Activated CD4-positive, alpha-beta memory T cell treated with anti-CD3 and anti-CD28 coated beads, Interleukin-2, amount 10 ng/mL, durations not matched to agents 7 days and 5 days (primary cell): ENCODE measurements at regions not wholly inside any gene's neighbourhood (a gene's known extent, or its start where the extent isn't known, plus 50 kb on each side); places are given as distances from the start of the nearest gene placed in this dataset.
"Not testable (repeated sequence)": the region's sequence is repeated elsewhere in the genome, so short reads cannot be mapped to it uniquely, and the experiment has no call there.

Experiments
- CTCF ChIA-PET: fragments of 350-600 bp; sonication (Branson Sonifier 250); formaldehyde crosslinking; loops from one replicate; lab custom pipeline; 2021; ENCODE audit warnings: antibody characterized with exemption, inconsistent platforms; lab: Charles Lee
- POLR2A ChIA-PET: fragments of 350-600 bp; sonication (Branson Sonifier 250); formaldehyde crosslinking; loops from one replicate; lab custom pipeline; 2021; ENCODE audit warnings: antibody characterized with exemption; lab: Charles Lee
- DNase-seq: peaks from one replicate; pipeline ENCODE4 v3.0.0-alpha.2; 2020
- H3K27ac Mint-ChIP-seq: one replicate; pipeline ENCODE4 v1.8.0; 2021; ENCODE audit warnings: mild to moderate bottlenecking, mixed read lengths
- H3K27me3 Mint-ChIP-seq: one replicate; pipeline ENCODE4 v1.8.0; 2021; ENCODE audit warnings: mixed read lengths
- H3K36me3 Mint-ChIP-seq: one replicate; pipeline ENCODE4 v1.8.0; 2021; ENCODE audit warnings: low read depth, mixed read lengths
- H3K4me1 Mint-ChIP-seq: one replicate; pipeline ENCODE4 v1.8.0; 2021; ENCODE audit warnings: mixed read lengths
- H3K4me3 Mint-ChIP-seq: one replicate; pipeline ENCODE4 v1.8.0; 2021; ENCODE audit warnings: mild to moderate bottlenecking, mixed read lengths
- H3K9me3 Mint-ChIP-seq: one replicate; pipeline ENCODE4 v1.8.0; 2021; ENCODE audit warnings: mixed read lengths

- no peak for DNase-seq
- Mint-ChIP-seq H3K27me3 (peaks cover 2% of the 10 kb centered on the region), H3K4me1 (no peaks in the 10 kb centered on the region), H3K9me3 (no peaks in the 10 kb centered on the region), H3K27ac (no peak overlapping the region), H3K36me3 (no peaks in the 10 kb centered on the region), H3K4me3 (no peak overlapping the region)
- ChIA-PET CTCF (no interaction called here), POLR2A (no interaction called here)
Observed at GRCh38 chr1:232363008-232363407, 266.9 kb downstream of the SIPA1L2 start.

- Mint-ChIP-seq H3K27me3 (peaks cover 2% of the 10 kb centered on the region), H3K4me1 (no peaks in the 10 kb centered on the region), H3K4me3 (no peak overlapping the region), H3K9me3 (no peaks in the 10 kb centered on the region), H3K27ac (no peak overlapping the region), H3K36me3 (no peaks in the 10 kb centered on the region)
- POLR2A ChIA-PET, result no interaction called here
- CTCF ChIA-PET, result no interaction called here
- no peak for DNase-seq
Observed at GRCh38 chr1:232357416-232357815, 272.5 kb downstream of the SIPA1L2 start.

DNA sequence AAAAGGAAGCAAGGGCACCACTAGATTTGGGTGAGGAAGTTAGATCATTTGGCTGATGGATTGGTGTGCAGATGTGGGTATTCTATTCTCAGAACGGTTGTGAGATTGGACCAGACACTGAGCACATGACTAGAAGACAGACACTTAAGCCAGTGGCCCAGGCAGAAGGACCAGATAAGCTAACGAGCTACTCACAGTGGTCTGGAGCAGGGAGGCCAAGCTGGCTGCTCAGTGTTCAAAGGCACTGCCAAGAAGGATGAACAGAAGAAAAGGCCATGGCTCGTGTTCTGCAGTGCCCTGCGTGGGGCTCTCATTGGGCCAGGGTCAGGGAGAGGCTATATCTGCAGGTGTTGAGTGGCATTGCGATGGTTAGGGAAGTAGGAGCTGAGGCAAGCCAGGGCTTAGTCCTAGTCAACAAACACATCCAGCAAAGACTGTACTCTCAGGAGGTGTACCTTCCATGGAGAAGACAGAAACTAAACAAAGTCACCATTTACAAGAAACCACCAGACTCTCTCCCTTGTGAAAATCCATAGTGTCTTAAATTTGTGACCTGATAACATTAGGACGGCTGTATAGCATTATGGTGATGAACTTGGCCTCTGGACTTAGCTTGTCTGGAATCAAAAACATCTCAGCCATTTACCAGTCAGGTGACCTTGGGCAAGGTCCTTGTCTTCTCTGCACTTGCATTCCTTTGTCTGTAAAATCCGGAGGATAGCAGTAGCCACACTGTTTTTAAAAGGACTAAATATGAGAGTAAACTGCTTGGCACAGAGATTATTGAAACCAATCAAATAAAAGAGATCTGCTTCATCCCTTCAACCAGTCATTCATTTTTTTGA, 274.5 kb downstream of the SIPA1L2 start:
- Mint-ChIP-seq H3K4me1 (no peaks in the 10 kb centered on the region), H3K27ac (no peak overlapping the region), H3K9me3 (no peaks in the 10 kb centered on the region), H3K4me3 (no peak overlapping the region), H3K36me3 (no peaks in the 10 kb centered on the region), H3K27me3 (no peaks in the 10 kb centered on the region)
- ChIA-PET CTCF (no interaction called here), POLR2A (no interaction called here)
- no peak for DNase-seq

- Mint-ChIP-seq H3K36me3 (no peaks in the 10 kb centered on the region), H3K27me3 (no peaks in the 10 kb centered on the region), H3K4me1 (no peaks in the 10 kb centered on the region), H3K4me3 (no peak overlapping the region), H3K9me3 (no peaks in the 10 kb centered on the region), H3K27ac (no peak overlapping the region)
- ChIA-PET POLR2A (no interaction called here), CTCF (no interaction called here)
- DNase-seq, result no peak
Observed at GRCh38 chr1:232353001-232353400, 276.9 kb downstream of the SIPA1L2 start.

DNA sequence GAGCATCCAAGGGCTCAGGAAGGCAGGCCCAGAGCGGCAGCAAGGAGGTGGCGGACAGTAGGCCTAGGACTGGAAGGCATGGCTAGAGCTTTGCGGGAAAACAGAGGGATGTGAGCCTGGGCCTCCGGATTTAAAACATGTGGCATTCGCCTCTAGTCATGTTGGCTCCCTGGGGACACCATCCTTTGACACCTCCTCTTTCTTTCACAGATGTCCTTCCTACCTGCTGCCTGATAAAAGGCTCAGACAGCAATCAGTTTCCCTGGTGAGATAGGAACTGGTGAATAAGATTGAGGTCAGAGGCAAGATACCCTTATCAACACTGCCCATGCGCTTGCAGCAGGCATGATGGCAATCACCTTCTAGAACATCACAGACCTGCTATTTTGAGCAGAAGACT, 277.6 kb downstream of the SIPA1L2 start:
- ChIA-PET CTCF (no interaction called here), POLR2A (no interaction called here)
- no peak for DNase-seq
- no peaks in the 10 kb centered on the region for H3K36me3 Mint-ChIP-seq
- no peak overlapping the region for H3K27ac Mint-ChIP-seq
- H3K9me3 Mint-ChIP-seq, result no peaks in the 10 kb centered on the region
- no peaks in the 10 kb centered on the region for H3K27me3 Mint-ChIP-seq
- no peaks in the 10 kb centered on the region for H3K4me1 Mint-ChIP-seq
- H3K4me3 Mint-ChIP-seq, result no peak overlapping the region

DNA sequence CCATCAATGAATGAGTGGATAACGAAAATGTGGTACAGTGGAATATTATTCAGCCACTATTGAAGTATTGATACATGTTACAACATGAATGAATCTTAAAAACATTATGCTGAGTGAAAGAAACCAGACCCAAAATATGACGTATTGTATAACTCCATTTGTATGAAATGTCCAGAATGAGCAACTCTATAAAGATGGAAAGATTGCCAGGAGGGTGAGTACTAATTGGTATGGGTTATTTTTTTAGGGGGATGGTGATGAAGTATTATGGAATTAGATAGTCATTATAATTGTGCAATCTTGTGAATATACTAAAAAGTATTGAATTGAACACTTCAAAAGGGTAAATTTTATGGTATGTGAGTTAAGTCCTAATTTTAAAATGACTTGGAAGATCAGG, 278.6 kb downstream of the SIPA1L2 start:
- no peak overlapping the region for H3K4me3 Mint-ChIP-seq
- H3K27me3 Mint-ChIP-seq, result no peaks in the 10 kb centered on the region
- no peak overlapping the region for H3K27ac Mint-ChIP-seq
- DNase-seq, result no peak
- POLR2A ChIA-PET, result no interaction called here
- CTCF ChIA-PET, result no interaction called here
- H3K36me3 Mint-ChIP-seq, result no peaks in the 10 kb centered on the region
- no peaks in the 10 kb centered on the region for H3K4me1 Mint-ChIP-seq
- no peaks in the 10 kb centered on the region for H3K9me3 Mint-ChIP-seq

DNA sequence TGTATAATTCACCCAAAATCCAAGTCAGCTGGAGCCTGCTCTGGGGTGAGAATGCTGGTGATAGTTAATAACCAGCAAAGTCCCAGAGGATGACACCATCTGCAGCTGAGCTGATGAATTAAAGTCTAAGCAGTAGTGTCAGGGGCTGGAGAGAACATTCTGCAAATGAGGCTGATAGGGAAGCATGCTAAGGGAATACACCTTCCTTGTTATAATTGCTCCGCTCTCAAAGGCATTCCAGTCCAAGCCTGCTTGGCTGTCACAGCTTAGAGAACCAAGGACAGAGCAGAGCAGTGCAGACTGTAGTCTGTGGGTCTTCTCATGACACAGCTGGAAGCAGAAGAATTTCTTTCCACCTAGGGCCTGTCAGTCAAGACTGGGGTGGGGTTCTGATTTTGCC, 283.1 kb downstream of the SIPA1L2 start:
- H3K27ac Mint-ChIP-seq, result no peak overlapping the region
- CTCF ChIA-PET, result no interaction called here
- peaks cover 8% of the 10 kb centered on the region for H3K9me3 Mint-ChIP-seq
- no peak overlapping the region for H3K4me3 Mint-ChIP-seq
- no peaks in the 10 kb centered on the region for H3K27me3 Mint-ChIP-seq
- no peak for DNase-seq
- H3K36me3 Mint-ChIP-seq, result no peaks in the 10 kb centered on the region
- H3K4me1 Mint-ChIP-seq, result no peaks in the 10 kb centered on the region
- POLR2A ChIA-PET, result no interaction called here

- H3K4me1 Mint-ChIP-seq, result no peaks in the 10 kb centered on the region
- H3K36me3 Mint-ChIP-seq, result no peaks in the 10 kb centered on the region
- ChIA-PET CTCF (no interaction called here), POLR2A (no interaction called here)
- H3K27ac Mint-ChIP-seq, result no peak overlapping the region
- no peak for DNase-seq
- no peaks in the 10 kb centered on the region for H3K27me3 Mint-ChIP-seq
- no peak overlapping the region for H3K4me3 Mint-ChIP-seq
- H3K9me3 Mint-ChIP-seq, result peaks cover 8% of the 10 kb centered on the region
Observed at GRCh38 chr1:232344791-232345399, 285.0 kb downstream of the SIPA1L2 start.

GRCh38 chr1:232344186-232344585, 285.7 kb downstream of the SIPA1L2 start:
- DNase-seq, H3K4me3 Mint-ChIP-seq, H3K4me1 Mint-ChIP-seq, H3K27me3 Mint-ChIP-seq, H3K36me3 Mint-ChIP-seq, CTCF ChIA-PET, H3K27ac Mint-ChIP-seq, POLR2A ChIA-PET, H3K9me3 Mint-ChIP-seq: not testable (repeated sequence)

GRCh38 chr1:232340446-232340845, 289.5 kb downstream of the SIPA1L2 start:
- Mint-ChIP-seq H3K36me3 (no peaks in the 10 kb centered on the region), H3K4me1 (peaks cover 2% of the 10 kb centered on the region), H3K9me3 (peaks cover 3% of the 10 kb centered on the region), H3K27ac (no peak overlapping the region), H3K4me3 (no peak overlapping the region), H3K27me3 (no peaks in the 10 kb centered on the region)
- POLR2A ChIA-PET, result no interaction called here
- DNase-seq, result no peak
- CTCF ChIA-PET, result no interaction called here

GRCh38 chr1:232339073-232339472, 290.9 kb downstream of the SIPA1L2 start:
- ChIA-PET CTCF (no interaction called here), POLR2A (no interaction called here)
- DNase-seq, result no peak
- Mint-ChIP-seq H3K36me3 (no peaks in the 10 kb centered on the region), H3K27me3 (no peaks in the 10 kb centered on the region), H3K4me3 (no peak overlapping the region), H3K4me1 (peaks cover 8% of the 10 kb centered on the region), H3K27ac (no peak overlapping the region), H3K9me3 (no peaks in the 10 kb centered on the region)

DNA sequence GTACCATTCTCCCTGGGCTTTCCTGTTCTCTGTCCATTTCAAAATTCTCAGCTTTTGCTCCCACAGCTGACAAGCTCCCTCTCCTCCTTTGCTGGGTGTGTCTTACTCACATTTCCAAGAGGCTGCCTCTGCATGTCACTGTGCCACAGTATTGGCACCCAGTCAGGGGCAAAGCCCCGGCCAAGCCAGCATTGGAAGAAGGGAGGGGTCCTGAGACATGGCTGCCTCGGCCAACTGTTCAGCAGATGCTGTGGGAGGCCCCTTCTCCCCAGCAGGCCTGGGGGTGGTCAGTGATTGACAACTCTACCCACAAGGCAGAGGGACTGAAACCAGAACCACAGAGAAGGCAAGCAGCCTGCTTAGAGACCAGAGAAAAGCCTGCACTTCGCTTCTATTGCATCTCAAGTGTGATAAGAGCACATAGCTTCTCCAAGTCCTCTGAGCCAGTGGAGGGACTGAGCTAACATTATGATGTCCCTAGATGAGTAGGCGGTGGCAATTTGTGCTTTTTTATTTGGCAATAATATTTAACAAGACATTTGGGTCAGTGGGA, 294.1 kb downstream of the SIPA1L2 start:
- Mint-ChIP-seq H3K27me3 (no peaks in the 10 kb centered on the region), H3K27ac (no peak overlapping the region), H3K4me3 (no peak overlapping the region), H3K9me3 (no peaks in the 10 kb centered on the region), H3K4me1 (peaks cover 8% of the 10 kb centered on the region), H3K36me3 (no peaks in the 10 kb centered on the region)
- no peak for DNase-seq
- ChIA-PET POLR2A (no interaction called here), CTCF (no interaction called here)

- Mint-ChIP-seq H3K4me3 (no peak overlapping the region), H3K4me1 (peaks cover 8% of the 10 kb centered on the region), H3K27ac (no peak overlapping the region), H3K27me3 (no peaks in the 10 kb centered on the region), H3K9me3 (no peaks in the 10 kb centered on the region), H3K36me3 (no peaks in the 10 kb centered on the region)
- ChIA-PET CTCF (no interaction called here), POLR2A (no interaction called here)
- DNase-seq, result no peak
Observed at GRCh38 chr1:232335261-232335660, 294.7 kb downstream of the SIPA1L2 start.

DNA sequence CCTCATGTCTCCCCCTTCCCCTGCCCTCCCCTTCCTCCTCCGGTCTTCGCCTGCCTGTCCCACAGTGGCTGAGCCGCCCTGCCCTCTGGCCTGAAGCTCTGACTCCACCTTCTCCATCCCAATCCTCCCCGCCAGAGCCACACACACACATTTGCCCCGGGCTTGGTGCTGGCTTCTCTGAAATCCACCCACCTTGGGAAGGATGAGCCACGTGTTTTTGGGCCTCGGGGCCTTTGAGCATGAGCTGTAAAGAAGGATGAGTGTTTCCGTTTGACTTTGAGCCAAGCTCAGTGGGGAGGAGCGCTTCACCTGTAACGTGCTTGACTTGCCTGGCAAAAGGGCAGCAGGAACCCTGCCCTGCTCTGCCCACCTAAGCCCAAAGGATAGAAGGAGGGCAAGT, 295.1 kb downstream of the SIPA1L2 start:
- ChIA-PET CTCF (no interaction called here), POLR2A (no interaction called here)
- Mint-ChIP-seq H3K27ac (no peak overlapping the region), H3K4me3 (no peak overlapping the region), H3K9me3 (no peaks in the 10 kb centered on the region), H3K4me1 (peaks cover 8% of the 10 kb centered on the region), H3K36me3 (no peaks in the 10 kb centered on the region), H3K27me3 (no peaks in the 10 kb centered on the region)
- DNase-seq, result no peak
